Body of pancreas (tissue), 4 donors: ENCODE measurements at regions not wholly inside any gene's neighbourhood (a gene's known extent, or its start where the extent isn't known, plus 50 kb on each side); places are given as distances from the start of the nearest gene placed in this dataset.

Experiments
- CTCF ChIP-seq, 7 experiments: fragments of 450-650 bp in 4 of 7; fragments of 200-600 bp in 3 of 7; sonication (generic) in 3 of 7; IDR thresholded peaks; one replicate each; pipeline ENCODE4 v1.5.1; 2016 to 2019; ENCODE audit warnings: antibody characterized with exemption in 7 of 7
- POLR2A ChIP-seq, 3 donors: fragments of 450-650 bp; IDR thresholded peaks; one replicate each; pipeline ENCODE4 v1.6.1; 2016; ENCODE audit warnings: antibody characterized with exemption in 3 of 3, mild to moderate bottlenecking in 2 of 3

GRCh38 chr6:1103021-1103420, 208.9 kb upstream of the FOXQ1 start:
- TF ChIP-seq CTCF (IDR thresholded peaks at IDR 0.05) (no peak), POLR2A (IDR thresholded peaks at IDR 0.05) (no peak)
